GM23338 (cell line): ENCODE measurements at regions not wholly inside any gene's neighbourhood (a gene's known extent, or its start where the extent isn't known, plus 50 kb on each side); places are given as distances from the start of the nearest gene placed in this dataset.

ENCODE experiments used
- ATAC-seq: fragments of 200-7000 bp; cut with Tn5 transposase; 3 replicates; pipeline ENCODE4 v1.9.1; 2020
- DNase-seq: peaks from one replicate; pipeline ENCODE4 v3.0.0-alpha.2; 2015; ENCODE audit warnings: low spot score
- H2AFZ ChIP-seq: fragments of 200-600 bp; sonication (generic); 2 replicates; pipeline ENCODE4 v1.8.0; 2016; ENCODE audit warnings: antibody characterized with exemption, mild to moderate bottlenecking, moderate library complexity
- H3F3A ChIP-seq: fragments of 200-600 bp; sonication (generic); replicated peaks from 2 replicates; pipeline ENCODE4 v1.8.0; 2017; ENCODE audit warnings: antibody characterized with exemption, mixed run types, low read depth
- H3K27ac ChIP-seq: fragments of 200-600 bp; sonication (generic); 2 replicates; pipeline ENCODE4 v1.6.1; 2016; ENCODE audit warnings: low read depth
- H3K27me3 ChIP-seq: fragments of 200-600 bp; sonication (generic); 2 replicates; pipeline ENCODE4 v1.8.0; 2016; ENCODE audit warnings: mild to moderate bottlenecking, mixed run types, moderate library complexity; ENCODE audit not compliant: insufficient read depth
- H3K36me3 ChIP-seq: fragments of 200-600 bp; sonication (generic); 2 replicates; pipeline ENCODE4 v1.8.0; 2016; ENCODE audit warnings: mild to moderate bottlenecking; ENCODE audit not compliant: insufficient read depth
- H3K4me1 ChIP-seq: fragments of 200-600 bp; sonication (generic); 2 replicates; pipeline ENCODE4 v1.8.0; 2016; ENCODE audit warnings: mild to moderate bottlenecking, moderate library complexity; ENCODE audit not compliant: insufficient read depth
- H3K4me2 ChIP-seq: fragments of 200-600 bp; sonication (generic); 2 replicates; pipeline ENCODE4 v1.7.1; 2017; ENCODE audit warnings: mixed run types
- H3K4me3 ChIP-seq: fragments of 200-600 bp; sonication (generic); 2 replicates; pipeline ENCODE4 v1.6.1; 2016; ENCODE audit warnings: mixed run types
- H3K79me2 ChIP-seq: fragments of 200-600 bp; sonication (generic); replicated peaks from 2 replicates; pipeline ENCODE4 v1.8.0; 2017; ENCODE audit warnings: mild to moderate bottlenecking; ENCODE audit not compliant: insufficient read depth
- H3K9me2 ChIP-seq: fragments of 200-600 bp; sonication (generic); 2 replicates; pipeline ENCODE4 v1.8.0; 2017; ENCODE audit not compliant: insufficient read depth
- H4K20me1 ChIP-seq: fragments of 200-600 bp; sonication (generic); replicated peaks from 2 replicates; pipeline ENCODE4 v1.8.0; 2017; ENCODE audit warnings: mild to moderate bottlenecking; ENCODE audit not compliant: insufficient read depth
- H3K27ac Mint-ChIP-seq: 2 replicates; pipeline ENCODE4 v1.8.0; 2020; ENCODE audit warnings: inconsistent platforms, mild to moderate bottlenecking, moderate library complexity, mixed read lengths
- H3K27me3 Mint-ChIP-seq: 3 replicates; pipeline ENCODE4 v1.8.0; 2022; ENCODE audit warnings: low read depth, mild to moderate bottlenecking, moderate library complexity, mixed read lengths, inconsistent platforms; ENCODE audit not compliant: insufficient read depth, poor library complexity
- H3K36me3 Mint-ChIP-seq: 3 replicates; pipeline ENCODE4 v1.8.0; 2021; ENCODE audit warnings: low read depth, mild to moderate bottlenecking, inconsistent platforms, moderate library complexity, mixed read lengths
- H3K4me1 Mint-ChIP-seq: 3 replicates; pipeline ENCODE4 v1.8.0; 2020; ENCODE audit warnings: mild to moderate bottlenecking, inconsistent platforms, mixed read lengths
- H3K4me3 Mint-ChIP-seq: 3 replicates; pipeline ENCODE4 v1.8.0; 2021; ENCODE audit warnings: moderate library complexity, mild to moderate bottlenecking, inconsistent platforms, mixed read lengths
- H3K9me3 Mint-ChIP-seq: 3 replicates; pipeline ENCODE4 v1.8.0; 2020; ENCODE audit warnings: moderate library complexity, mild to moderate bottlenecking, inconsistent platforms, mixed read lengths
- CREB1 ChIP-seq: fragments of 250-450 bp; sonication (Bioruptor Pico); IDR thresholded peaks from 2 replicates; pipeline ENCODE4 v1.5.0; 2020; ENCODE audit warnings: low read depth, mild to moderate bottlenecking, moderate library complexity
- CTCF ChIP-seq, 2 experiments: fragments of 200-600 bp in 1 of 2; sonication (generic) in 1 of 2; conservative IDR thresholded peaks; 2 replicates each; pipeline versions ENCODE4 v1.5.1 to v1.6.1; 2016 to 2017; ENCODE audit warnings: antibody characterized with exemption in 2 of 2, low read depth in 2 of 2, mild to moderate bottlenecking in 2 of 2, moderate library complexity in 1 of 2
- ETS1 ChIP-seq: IDR thresholded peaks from 2 replicates; pipeline ENCODE4 v1.6.1; 2016; ENCODE audit warnings: antibody characterized with exemption
- EZH2 ChIP-seq: fragments of 200-600 bp; sonication (generic); IDR thresholded peaks from one replicate; pipeline ENCODE4 v1.8.0; 2017; ENCODE audit warnings: antibody characterized with exemption, mild to moderate bottlenecking, low read depth; ENCODE audit not compliant: unreplicated experiment
- EZH2phosphoT487 ChIP-seq: fragments of 200-600 bp; sonication (generic); IDR thresholded peaks from one replicate; pipeline ENCODE4 v1.8.1; 2018; ENCODE audit warnings: antibody characterized with exemption; ENCODE audit not compliant: unreplicated experiment
- JUNB ChIP-seq: IDR thresholded peaks from one replicate; pipeline ENCODE4 v1.6.1; 2016; ENCODE audit warnings: antibody characterized with exemption; ENCODE audit not compliant: unreplicated experiment
- NANOG ChIP-seq: IDR thresholded peaks from 2 replicates; pipeline ENCODE4 v1.6.1; 2016; ENCODE audit warnings: antibody characterized with exemption, borderline replicate concordance
- POLR2AphosphoS5 ChIP-seq: IDR thresholded peaks from 2 replicates; pipeline ENCODE4 v1.6.1; 2016; ENCODE audit warnings: antibody characterized with exemption, low read depth
- REST ChIP-seq: IDR thresholded peaks from one replicate; pipeline ENCODE4 v1.6.1; 2018; ENCODE audit warnings: antibody characterized with exemption; ENCODE audit not compliant: unreplicated experiment
- STAT1 ChIP-seq: IDR thresholded peaks from one replicate; pipeline ENCODE4 v1.6.1; 2016; ENCODE audit warnings: antibody characterized with exemption; ENCODE audit not compliant: unreplicated experiment
- ZNF114 ChIP-seq: fragments of 250-450 bp; sonication (Bioruptor Pico); IDR thresholded peaks from 2 replicates; pipeline ENCODE4 v1.5.0; 2020; ENCODE audit warnings: mild to moderate bottlenecking, moderate library complexity
- ZNF331 ChIP-seq: fragments of 250-450 bp; sonication (Bioruptor Pico); IDR thresholded peaks from 2 replicates; pipeline ENCODE4 v1.5.0; 2020; ENCODE audit warnings: low read depth, mild to moderate bottlenecking, moderate library complexity
- ZNF462 ChIP-seq: fragments of 250-450 bp; sonication (Bioruptor Pico); IDR thresholded peaks from 2 replicates; pipeline ENCODE4 v1.5.0; 2020; ENCODE audit warnings: mild to moderate bottlenecking, moderate library complexity

GRCh38 chr2:128423788-128424165 lies 105.1 kb upstream of the HS6ST1 start:
- H3K4me3 Mint-ChIP-seq, result no peak overlapping the region
- Histone ChIP-seq H3K27ac (no peak overlapping the region), H3K4me2 (no peak overlapping the region), H3F3A (no peaks in the 10 kb centered on the region), H3K9me2 (no peaks in the 10 kb centered on the region), H3K79me2 (no peaks in the 10 kb centered on the region), H4K20me1 (no peaks in the 10 kb centered on the region), H3K36me3 (no peaks in the 10 kb centered on the region), H3K4me3 (no peak overlapping the region), H3K4me1 (no peaks in the 10 kb centered on the region), H3K27me3 (no peaks in the 10 kb centered on the region), H2AFZ (no peak overlapping the region)
- H3K4me1 Mint-ChIP-seq, result peaks cover 11% of the 10 kb centered on the region
- H3K27ac Mint-ChIP-seq, result no peak overlapping the region
- peaks cover 15% of the 10 kb centered on the region for H3K36me3 Mint-ChIP-seq
- H3K27me3 Mint-ChIP-seq, result peaks cover 13% of the 10 kb centered on the region
- no peak for DNase-seq
- ATAC-seq, result no peak
- TF ChIP-seq CREB1 (CRISPR knock-in tag) (no peak), EZH2phosphoT487 (no peak), ZNF462 (CRISPR knock-in tag) (no peak), EZH2 (no peak), CTCF (conservative IDR thresholded peaks at IDR 0.05; ENCODE audit: low read depth in 2 of 2) (no peak), STAT1 (no peak), ETS1 (no peak), ZNF114 (CRISPR knock-in tag) (no peak), NANOG (no peak), REST (no peak), JUNB (no peak), POLR2AphosphoS5 (no peak), ZNF331 (CRISPR knock-in tag) (no peak)
- peaks cover 24% of the 10 kb centered on the region for H3K9me3 Mint-ChIP-seq
